ENCODE measurements at regions not wholly inside any gene's neighbourhood (a gene's known extent, or its start where the extent isn't known, plus 50 kb on each side); places are given as distances from the start of the nearest gene placed in this dataset.

DNA sequence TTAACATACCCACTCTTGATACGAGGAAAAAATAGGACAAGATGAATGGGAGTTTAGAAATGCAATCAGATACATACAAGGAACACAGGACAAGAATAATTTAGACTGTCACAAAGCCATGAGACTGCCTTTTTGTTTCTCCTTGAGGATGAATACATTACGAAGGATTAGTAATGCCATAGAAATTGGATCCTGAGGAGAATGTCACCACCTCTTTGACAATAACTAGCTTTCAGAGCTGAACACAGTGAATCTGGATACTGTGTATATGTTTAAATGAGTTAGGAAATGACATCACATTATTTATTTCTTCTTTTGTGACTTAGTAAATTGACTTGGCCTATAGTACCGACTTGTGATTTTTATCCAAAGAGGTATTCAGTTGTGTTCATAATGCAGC, 596.3 kb upstream of the CNTNAP2 start:
- no peak overlapping the region for H3K4me3 ChIP-seq (ENCODE audit: low read depth, low read length)

GRCh38 chr7:145511004-145511403, 605.6 kb upstream of the CNTNAP2 start:
- TF ChIP-seq, protein P1, sequence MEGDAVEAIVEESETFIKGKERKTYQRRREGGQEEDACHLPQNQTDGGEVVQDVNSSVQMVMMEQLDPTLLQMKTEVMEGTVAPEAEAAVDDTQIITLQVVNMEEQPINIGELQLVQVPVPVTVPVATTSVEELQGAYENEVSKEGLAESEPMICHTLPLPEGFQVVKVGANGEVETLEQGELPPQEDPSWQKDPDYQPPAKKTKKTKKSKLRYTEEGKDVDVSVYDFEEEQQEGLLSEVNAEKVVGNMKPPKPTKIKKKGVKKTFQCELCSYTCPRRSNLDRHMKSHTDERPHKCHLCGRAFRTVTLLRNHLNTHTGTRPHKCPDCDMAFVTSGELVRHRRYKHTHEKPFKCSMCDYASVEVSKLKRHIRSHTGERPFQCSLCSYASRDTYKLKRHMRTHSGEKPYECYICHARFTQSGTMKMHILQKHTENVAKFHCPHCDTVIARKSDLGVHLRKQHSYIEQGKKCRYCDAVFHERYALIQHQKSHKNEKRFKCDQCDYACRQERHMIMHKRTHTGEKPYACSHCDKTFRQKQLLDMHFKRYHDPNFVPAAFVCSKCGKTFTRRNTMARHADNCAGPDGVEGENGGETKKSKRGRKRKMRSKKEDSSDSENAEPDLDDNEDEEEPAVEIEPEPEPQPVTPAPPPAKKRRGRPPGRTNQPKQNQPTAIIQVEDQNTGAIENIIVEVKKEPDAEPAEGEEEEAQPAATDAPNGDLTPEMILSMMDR (conservative IDR thresholded peaks at IDR 0.05; ENCODE audit: low read depth, low read length), result no peak
- no peak overlapping the region for H3K4me3 ChIP-seq (ENCODE audit: low read depth, low read length)
- DNase-seq (ENCODE audit: low read depth), result no peak

More for the DNA sequence above, 596.3 kb upstream of the CNTNAP2 start:
- TF ChIP-seq, protein P1 (conservative IDR thresholded peaks at IDR 0.05; ENCODE audit: low read depth, low read length), result no peak
- no peak for DNase-seq (ENCODE audit: low read depth)

GRCh38 chr7:145497911-145498525, 618.6 kb upstream of the CNTNAP2 start:
- DNase-seq (ENCODE audit: low read depth), result no peak
- TF ChIP-seq, protein P1 (conservative IDR thresholded peaks at IDR 0.05; ENCODE audit: low read depth, low read length), result no peak
- no peak overlapping the region for H3K4me3 ChIP-seq (ENCODE audit: low read depth, low read length)

DNA sequence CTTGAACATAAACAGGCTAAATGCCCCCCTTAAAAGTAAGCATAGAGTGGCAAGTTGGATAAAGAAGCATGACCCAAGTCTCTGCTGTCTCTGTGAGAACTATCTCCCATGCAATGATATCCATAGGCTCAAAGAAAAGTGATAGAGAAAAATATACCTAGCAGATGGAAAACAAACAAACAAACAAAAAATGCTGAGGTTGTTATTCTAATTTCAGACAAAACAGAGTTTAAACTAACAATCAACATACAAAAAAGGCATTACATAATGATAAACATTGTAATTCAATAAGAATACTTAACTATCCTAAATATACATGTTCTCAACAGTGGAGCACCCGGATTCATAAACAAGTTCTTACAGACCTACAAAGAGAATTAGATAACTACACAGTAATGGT, 626.2 kb upstream of the CNTNAP2 start:
- no peak for DNase-seq (ENCODE audit: low read depth)
- TF ChIP-seq, protein P1 (conservative IDR thresholded peaks at IDR 0.05; ENCODE audit: low read depth, low read length), result no peak
- no peak overlapping the region for H3K4me3 ChIP-seq (ENCODE audit: low read depth, low read length)

GRCh38 chr7:145489609-145490008, 627.0 kb upstream of the CNTNAP2 start:
- H3K4me3 ChIP-seq (ENCODE audit: low read depth, low read length), result no peak overlapping the region
- DNase-seq (ENCODE audit: low read depth), result no peak
- TF ChIP-seq, protein P1 (conservative IDR thresholded peaks at IDR 0.05; ENCODE audit: low read depth, low read length), result no peak

- TF ChIP-seq, protein P1 (conservative IDR thresholded peaks at IDR 0.05; ENCODE audit: low read depth, low read length), result no peak
- no peak for DNase-seq (ENCODE audit: low read depth)
- H3K4me3 ChIP-seq (ENCODE audit: low read depth, low read length), result no peak overlapping the region
These were observed 627.8 kb upstream of the CNTNAP2 start for GRCh38 chr7:145488816-145489215.

GRCh38 chr7:145481985-145482384, 634.6 kb upstream of the CNTNAP2 start:
- no peak for DNase-seq (ENCODE audit: low read depth)
- no peak overlapping the region for H3K4me3 ChIP-seq (ENCODE audit: low read depth, low read length)
- TF ChIP-seq, protein P1 (conservative IDR thresholded peaks at IDR 0.05; ENCODE audit: low read depth, low read length), result no peak

Data from epithelial cell of proximal tubule (primary cell).